Panc1 (cell line): ENCODE measurements at regions not wholly inside any gene's neighbourhood (a gene's known extent, or its start where the extent isn't known, plus 50 kb on each side); places are given as distances from the start of the nearest gene placed in this dataset.

ENCODE experiments used
- ATAC-seq: fragments of 200-7000 bp; cut with Tn5 transposase; 2 replicates; pipeline ENCODE4 v1.9.1; 2020; ENCODE audit warnings: mild to moderate bottlenecking, moderate library complexity
- BruUV-seq: library from RNA; stranded (reverse); fragments of 400-500 nt; replicated peaks from 2 replicates; lab custom pipeline; 2021; lab: Mats Ljungman, UMichigan
- CTCF ChIA-PET: fragments of 300-600 bp; sonication (Branson Sonifier 250); formaldehyde crosslinking; loops from one replicate; lab custom pipeline; 2022; ENCODE audit warnings: antibody characterized with exemption; lab: Charles Lee
- POLR2A ChIA-PET: fragments of 300-600 bp; sonication (Branson Sonifier 250); formaldehyde crosslinking; loops from one replicate; lab custom pipeline; 2022; ENCODE audit warnings: antibody characterized with exemption; lab: Charles Lee
- DNase-seq: peaks from one replicate; pipeline ENCODE4 v3.0.0-alpha.2; 2010; ENCODE audit warnings: low read depth, low spot score
- H3K27ac ChIP-seq: 2 replicates; pipeline ENCODE4 v1.5.1; 2011; ENCODE audit warnings: mild to moderate bottlenecking, low read length, inconsistent platforms
- H3K27me3 ChIP-seq: fragments of 200-500 bp; sonication (Bioruptor generic); 2 replicates; pipeline ENCODE4 v1.6.0; 2014; ENCODE audit warnings: low read length, inconsistent platforms; ENCODE audit not compliant: control insufficient read depth, insufficient read depth
- H3K36me3 ChIP-seq: fragments of 200-500 bp; sonication (Bioruptor generic); 2 replicates; pipeline ENCODE4 v1.5.1; 2014; ENCODE audit warnings: inconsistent platforms, mild to moderate bottlenecking, low read length, moderate library complexity; ENCODE audit not compliant: control insufficient read depth, insufficient read depth
- H3K4me1 ChIP-seq: 2 replicates; pipeline ENCODE4 v1.5.1; 2011; ENCODE audit warnings: inconsistent platforms, mild to moderate bottlenecking, low read length, moderate library complexity; ENCODE audit not compliant: control insufficient read depth, insufficient read depth
- H3K4me3 ChIP-seq, 2 experiments: 2 replicates each; pipeline ENCODE4 v1.5.1; 2011 to 2012; ENCODE audit warnings: low read depth in 2 of 2, low read length in 2 of 2, mild to moderate bottlenecking in 2 of 2, inconsistent platforms in 1 of 2, moderate library complexity in 1 of 2
- H3K9me3 ChIP-seq: fragments of 200-500 bp; sonication (Bioruptor generic); 2 replicates; pipeline ENCODE4 v1.5.1; 2014; ENCODE audit warnings: low read depth, mild to moderate bottlenecking, inconsistent platforms, low read length, moderate library complexity; ENCODE audit not compliant: control insufficient read depth, insufficient read depth
- POLR2AphosphoS5 ChIP-seq: IDR thresholded peaks from 2 replicates; pipeline ENCODE4 v1.6.1; 2012; ENCODE audit warnings: mild to moderate bottlenecking, low read depth, low read length, moderate library complexity
- REST ChIP-seq, 2 experiments: IDR thresholded peaks; 2 replicates each; pipeline ENCODE4 v1.6.1; 2011 to 2012; ENCODE audit warnings: low read depth in 2 of 2, control low read depth in 1 of 2, low read length in 1 of 2, mild to moderate bottlenecking in 1 of 2, moderate library complexity in 1 of 2; ENCODE audit not compliant: insufficient read depth in 1 of 2
- SIN3A ChIP-seq: IDR thresholded peaks from 2 replicates; pipeline ENCODE4 v1.6.1; 2012; ENCODE audit warnings: low read depth, mild to moderate bottlenecking, low read length, moderate library complexity, borderline replicate concordance; ENCODE audit not compliant: insufficient read depth
- TCF7L2 ChIP-seq: IDR thresholded peaks from 2 replicates; pipeline ENCODE4 v1.6.1; 2011; ENCODE audit warnings: mild to moderate bottlenecking, low read depth, low read length, inconsistent platforms
- in situ Hi-C: cut with HindIII; loops from 2 replicates; pipeline ENCODE4 v1.10.0; 2016; ENCODE audit warnings: low sequenced_read_pairs, low pct_unique_long_range_greater_than_20kb
- intact Hi-C: fragments of 100-400 bp; cut with micrococcal nuclease; formaldehyde crosslinking; loops from one replicate; pipeline ENCODE4 v1.10.0; 2022; ENCODE audit not compliant: unreplicated experiment
- TF ChIP-seq, protein P1 (sequence below): fragments of 450-650 bp; IDR thresholded peaks from 2 replicates; pipeline ENCODE4 v1.5.1; 2017; ENCODE audit warnings: mild to moderate bottlenecking

DNA sequence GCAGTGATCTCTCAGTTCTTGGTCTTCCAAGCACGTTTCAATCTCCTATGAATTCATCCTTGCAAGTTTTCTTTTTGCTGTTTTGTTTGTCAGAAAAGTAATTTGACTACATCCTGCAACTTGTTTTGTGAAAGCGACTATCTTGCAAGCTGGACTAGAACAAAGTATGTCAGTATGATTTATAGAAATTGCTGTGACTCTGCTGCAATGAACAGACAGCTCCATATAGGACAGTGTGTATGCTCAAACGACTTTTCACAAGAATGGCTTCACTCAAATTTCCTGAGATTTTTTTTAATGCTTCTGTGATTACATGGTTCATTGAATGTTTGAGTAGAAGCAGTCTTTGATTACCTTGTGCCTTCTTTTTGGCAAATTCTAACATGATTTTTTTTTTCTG is 123.5 kb upstream of the TRHDE start:
- no peak overlapping the region for H3K27ac ChIP-seq
- BruUV-seq: no TSS peak
- CTCF ChIA-PET: no interaction called here
- ATAC-seq (no peak), DNase-seq (no peak)
- TF ChIP-seq POLR2AphosphoS5: no peak
- TF ChIP-seq TCF7L2: no peak
- no peaks in the 10 kb centered on the region for H3K9me3 ChIP-seq
- no peak overlapping the region for H3K4me3 ChIP-seq
- H3K4me1 ChIP-seq: no peaks in the 10 kb centered on the region
- 0 out of 2 replicates have a peak, but pooled peaks cover 2% of the 10 kb centered on the region for H3K27me3 ChIP-seq
- H3K36me3 ChIP-seq: no peaks in the 10 kb centered on the region
- in situ Hi-C loops (no loop called here), intact Hi-C loops (no loop called here)
- POLR2A ChIA-PET: no interaction called here

GRCh38 chr12:72162875-72163274 is 109.3 kb upstream of the TRHDE start:
- in situ Hi-C loops: no loop called here

More at GRCh38 chr12:72162875-72163274, 109.3 kb upstream of the TRHDE start:
- ChIA-PET CTCF (no interaction called here), POLR2A (no interaction called here)
- H3K27ac ChIP-seq: no peak overlapping the region
- no peaks in the 10 kb centered on the region for H3K27me3 ChIP-seq
- intact Hi-C loops: no loop called here
- ATAC-seq (no peak), DNase-seq (no peak)
- no peaks in the 10 kb centered on the region for H3K9me3 ChIP-seq
- no peak overlapping the region for H3K4me3 ChIP-seq
- no peak for TF ChIP-seq SIN3A
- TF ChIP-seq, protein P1, sequence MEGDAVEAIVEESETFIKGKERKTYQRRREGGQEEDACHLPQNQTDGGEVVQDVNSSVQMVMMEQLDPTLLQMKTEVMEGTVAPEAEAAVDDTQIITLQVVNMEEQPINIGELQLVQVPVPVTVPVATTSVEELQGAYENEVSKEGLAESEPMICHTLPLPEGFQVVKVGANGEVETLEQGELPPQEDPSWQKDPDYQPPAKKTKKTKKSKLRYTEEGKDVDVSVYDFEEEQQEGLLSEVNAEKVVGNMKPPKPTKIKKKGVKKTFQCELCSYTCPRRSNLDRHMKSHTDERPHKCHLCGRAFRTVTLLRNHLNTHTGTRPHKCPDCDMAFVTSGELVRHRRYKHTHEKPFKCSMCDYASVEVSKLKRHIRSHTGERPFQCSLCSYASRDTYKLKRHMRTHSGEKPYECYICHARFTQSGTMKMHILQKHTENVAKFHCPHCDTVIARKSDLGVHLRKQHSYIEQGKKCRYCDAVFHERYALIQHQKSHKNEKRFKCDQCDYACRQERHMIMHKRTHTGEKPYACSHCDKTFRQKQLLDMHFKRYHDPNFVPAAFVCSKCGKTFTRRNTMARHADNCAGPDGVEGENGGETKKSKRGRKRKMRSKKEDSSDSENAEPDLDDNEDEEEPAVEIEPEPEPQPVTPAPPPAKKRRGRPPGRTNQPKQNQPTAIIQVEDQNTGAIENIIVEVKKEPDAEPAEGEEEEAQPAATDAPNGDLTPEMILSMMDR: no peak
- no peak for TF ChIP-seq TCF7L2
- no peak for TF ChIP-seq REST (IDR thresholded peaks at IDR 0.05; ENCODE audit: insufficient read depth in 1 of 2, low read depth in 2 of 2, low read length in 1 of 2)
- TF ChIP-seq POLR2AphosphoS5: no peak
- H3K4me1 ChIP-seq: no peaks in the 10 kb centered on the region
- BruUV-seq: no TSS peak
- no peaks in the 10 kb centered on the region for H3K36me3 ChIP-seq
